ENCODE measurements at regions not wholly inside any gene's neighbourhood (a gene's known extent, or its start where the extent isn't known, plus 50 kb on each side); places are given as distances from the start of the nearest gene placed in this dataset.

- TF ChIP-seq CTCF (IDR thresholded peaks at IDR 0.05), result no peak
- TF ChIP-seq POLR2A (IDR thresholded peaks at IDR 0.05), result no peak
Measured at GRCh38 chr5:4929092-4929655, 211.0 kb upstream of the ADAMTS16 start.
